HG03571 (cell line): ENCODE measurements at regions not wholly inside any gene's neighbourhood (a gene's known extent, or its start where the extent isn't known, plus 50 kb on each side); places are given as distances from the start of the nearest gene placed in this dataset.

ENCODE experiments used
- ATAC-seq: cut with Tn5 transposase; IDR thresholded peaks from one replicate; pipeline ENCODE4 v1.9.1; 2021; ENCODE audit not compliant: unreplicated experiment

DNA sequence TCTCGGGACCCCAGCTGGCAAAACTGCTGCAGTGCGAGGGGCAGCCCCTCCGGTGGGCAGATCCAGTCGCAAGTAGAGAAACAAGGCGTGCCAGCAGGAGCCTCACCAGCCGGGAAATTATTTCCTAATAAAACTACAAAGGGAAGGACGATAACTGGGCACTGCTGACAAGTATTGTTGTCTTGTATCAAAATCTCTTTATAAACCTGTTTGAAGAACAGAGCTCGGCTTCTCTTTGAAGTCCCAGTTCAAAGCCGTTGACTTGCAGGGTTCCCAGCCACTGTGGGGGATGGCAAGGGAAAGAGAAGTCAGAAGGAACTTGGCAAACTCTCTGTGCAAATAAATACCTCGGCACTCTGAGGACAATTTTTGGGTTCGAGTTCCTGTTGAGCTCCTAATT lies 504.5 kb downstream of the CD83 start:
- no peak for ATAC-seq

DNA sequence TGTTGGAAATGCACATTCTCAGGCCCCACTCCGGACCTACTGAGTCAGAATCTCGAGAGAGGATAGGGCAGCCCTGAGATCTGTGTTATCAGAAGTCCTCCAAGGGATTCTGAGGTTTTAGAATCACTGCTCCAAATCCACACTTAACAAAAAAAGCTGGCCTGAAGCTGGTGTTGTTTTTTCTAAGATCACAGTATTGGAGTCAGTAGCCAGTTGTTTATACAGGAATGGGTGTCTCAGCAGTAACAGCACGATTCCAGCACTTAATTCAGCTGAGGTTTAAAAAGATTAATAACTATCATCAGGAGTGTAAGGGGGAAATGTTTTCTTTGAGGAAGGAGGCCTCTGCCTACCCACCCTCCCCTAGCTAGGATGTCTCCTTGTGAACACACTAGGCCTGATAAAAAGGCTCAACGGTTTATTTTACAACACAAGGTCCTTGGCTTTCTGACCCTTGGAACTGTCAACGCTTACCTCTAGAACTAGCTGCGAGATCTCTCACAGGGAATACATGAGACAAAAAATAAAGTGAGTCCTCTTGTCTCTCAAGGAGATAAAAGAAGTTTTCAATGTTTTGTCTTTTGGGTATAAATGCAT lies 505.4 kb downstream of the CD83 start:
- ATAC-seq, result no peak

GRCh38 chr6:14625173-14625895 lies 507.8 kb downstream of the CD83 start:
- ATAC-seq, result no peak

DNA sequence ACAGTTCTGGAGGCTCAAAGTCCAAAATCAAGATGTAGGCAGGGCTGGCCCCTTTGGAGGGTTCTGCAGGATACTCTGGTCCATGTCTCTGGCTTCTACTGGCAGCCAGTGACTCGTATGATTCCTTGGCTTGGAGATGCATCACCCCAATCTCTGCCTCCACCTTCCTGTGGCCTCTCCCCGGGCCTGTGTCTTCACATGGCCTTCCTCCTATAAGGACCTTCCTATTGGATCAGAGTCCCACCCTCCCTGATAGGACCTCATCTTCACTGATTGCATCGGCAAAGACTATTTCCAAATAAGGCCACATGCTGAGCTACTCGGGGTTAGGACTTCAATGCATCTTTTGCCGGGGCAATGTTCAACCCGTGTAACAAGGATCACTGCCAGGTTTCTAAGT lies 509.0 kb downstream of the CD83 start:
- ATAC-seq, result no peak

DNA sequence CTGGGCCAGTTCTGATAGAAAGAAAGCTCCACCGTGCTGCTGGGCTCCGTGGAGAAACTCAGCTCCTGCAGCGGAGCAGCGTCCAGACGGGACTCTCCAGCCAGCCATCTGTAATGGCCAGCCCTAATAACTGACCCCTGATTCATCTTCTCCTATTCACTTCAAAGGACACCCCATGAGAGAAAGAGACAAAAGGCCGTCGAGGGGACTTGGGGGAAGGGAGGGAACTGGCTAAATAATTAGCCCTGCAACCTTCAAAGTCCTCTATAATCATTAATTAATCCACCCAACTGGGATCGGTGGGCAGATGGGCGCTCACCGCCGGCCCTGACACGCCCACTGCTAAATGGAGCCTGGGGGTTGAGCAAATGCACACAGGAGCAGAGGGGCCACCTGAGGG lies 512.4 kb downstream of the CD83 start:
- no peak for ATAC-seq

- no peak for ATAC-seq
Measured at GRCh38 chr6:14633479-14633878, 515.9 kb downstream of the CD83 start.

DNA sequence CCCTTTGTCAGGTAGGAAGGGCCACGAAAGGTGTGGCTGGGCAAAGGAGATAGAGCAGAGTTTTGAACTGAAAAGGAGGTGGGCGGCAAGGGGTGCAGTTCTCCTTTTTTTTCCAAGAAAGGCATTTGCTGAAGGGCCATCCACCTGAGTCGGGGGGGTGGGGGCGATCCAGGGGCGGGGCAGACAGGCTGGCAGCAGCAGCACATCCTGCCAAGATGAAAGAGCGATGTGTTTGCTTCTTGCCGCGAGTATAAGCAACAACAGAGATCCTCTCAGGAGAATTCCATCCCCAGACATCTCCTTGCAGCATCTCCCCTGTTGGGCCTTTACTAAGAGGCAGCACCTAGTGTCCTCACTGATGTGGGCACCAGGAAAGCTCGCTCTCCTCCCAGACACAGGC lies 516.5 kb downstream of the CD83 start:
- no peak for ATAC-seq

- ATAC-seq, result no peak
Measured at GRCh38 chr6:14635195-14635594, 517.6 kb downstream of the CD83 start.

- no peak for ATAC-seq
Measured at GRCh38 chr6:14635934-14636591, 518.5 kb downstream of the CD83 start.

DNA sequence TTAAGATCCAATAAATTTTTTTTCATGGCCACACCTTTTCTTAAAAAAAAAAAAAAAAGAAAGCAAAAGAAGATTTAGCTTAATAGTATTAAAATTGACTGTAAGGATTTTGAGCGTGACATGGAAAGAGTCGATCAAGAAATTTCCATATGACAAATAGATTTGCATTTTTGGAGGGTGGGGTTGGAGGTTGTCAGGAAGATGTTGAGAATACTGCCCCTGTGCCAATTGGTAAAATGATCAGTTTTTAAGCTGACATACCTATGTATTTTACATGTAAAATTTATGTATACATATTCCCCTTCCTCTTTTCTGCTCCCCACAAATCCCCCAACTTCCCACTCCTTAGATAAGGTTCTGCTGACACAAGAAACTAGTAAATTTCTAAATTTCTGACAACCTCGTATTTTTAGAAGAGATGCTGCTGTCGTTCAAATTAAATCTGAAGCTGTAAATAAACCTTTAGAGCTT lies 520.9 kb downstream of the CD83 start:
- no peak for ATAC-seq

GRCh38 chr6:14638906-14639761 lies 521.6 kb downstream of the CD83 start:
- ATAC-seq, result no peak

GRCh38 chr6:14639983-14640599 lies 522.5 kb downstream of the CD83 start:
- no peak for ATAC-seq

DNA sequence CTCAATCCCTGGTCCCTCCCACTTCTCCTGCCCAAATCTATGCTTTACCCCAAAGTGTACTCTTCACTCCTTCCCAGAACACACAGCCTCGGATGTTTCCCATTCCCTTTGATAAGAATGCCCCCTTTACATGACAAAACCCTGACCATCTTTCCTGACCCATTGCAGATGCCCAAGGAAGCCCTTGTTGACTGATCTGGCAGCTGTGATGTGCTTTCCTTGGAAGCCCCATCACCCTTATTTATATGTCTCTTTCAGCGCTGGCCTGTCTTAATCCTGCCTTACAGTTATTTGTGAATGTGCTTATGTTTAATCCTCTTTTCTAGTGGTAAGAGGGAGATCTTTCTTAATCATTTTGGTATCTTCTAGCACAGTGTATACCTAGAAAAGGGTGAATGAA lies 523.1 kb downstream of the CD83 start:
- no peak for ATAC-seq

DNA sequence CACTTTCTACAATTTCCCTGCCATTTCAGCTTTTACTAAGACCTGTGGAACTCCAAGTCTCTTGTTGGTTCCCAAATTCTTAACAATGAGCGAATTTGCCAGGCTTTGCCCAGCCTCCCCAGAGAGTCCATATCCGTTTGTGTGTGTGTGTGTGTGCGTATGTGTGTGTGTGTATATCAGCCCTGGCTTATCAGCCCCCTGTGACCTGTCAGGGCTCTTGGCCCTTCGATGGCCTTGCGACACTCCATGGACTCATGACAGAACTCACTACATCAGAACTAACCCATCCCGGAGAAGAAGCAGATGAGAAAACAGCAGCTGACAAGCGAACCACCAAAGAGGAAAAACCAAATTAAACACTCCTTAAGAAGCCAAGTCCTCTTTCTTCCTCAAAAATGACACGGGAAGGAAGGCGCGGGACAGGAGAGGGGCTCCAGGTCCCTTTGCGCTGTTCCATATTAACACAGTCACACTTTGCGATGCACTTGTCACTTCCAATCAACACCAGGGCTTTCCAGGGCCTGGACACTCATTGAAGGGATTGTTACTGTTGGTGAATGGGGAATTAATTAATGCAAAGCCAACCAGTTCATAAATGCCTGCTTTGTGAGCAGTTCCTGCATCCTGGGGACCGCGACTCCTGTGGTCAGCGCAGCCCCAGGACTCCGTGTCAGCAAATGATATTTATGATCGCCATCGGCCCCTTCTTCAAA lies 524.0 kb downstream of the CD83 start:
- no peak for ATAC-seq

DNA sequence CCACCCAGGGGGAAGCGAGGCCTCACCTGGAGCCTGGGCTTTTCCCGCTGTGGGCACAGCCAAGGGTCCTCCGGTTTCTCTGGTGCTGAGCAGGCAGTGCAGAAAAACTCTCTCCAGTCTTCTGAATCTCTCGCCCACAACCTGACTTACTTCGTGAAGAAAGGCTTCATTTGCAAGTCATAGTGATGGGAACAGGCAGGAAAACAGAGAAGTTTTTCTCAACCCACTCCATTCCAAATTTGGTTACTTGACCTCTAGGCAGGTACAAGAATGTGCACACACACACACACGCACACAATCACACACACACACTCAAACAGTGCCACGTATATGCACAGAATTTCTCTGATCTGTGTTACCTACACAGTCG lies 524.5 kb downstream of the CD83 start:
- ATAC-seq, result no peak

- ATAC-seq, result no peak
Measured at GRCh38 chr6:14642842-14643241, 525.3 kb downstream of the CD83 start.

DNA sequence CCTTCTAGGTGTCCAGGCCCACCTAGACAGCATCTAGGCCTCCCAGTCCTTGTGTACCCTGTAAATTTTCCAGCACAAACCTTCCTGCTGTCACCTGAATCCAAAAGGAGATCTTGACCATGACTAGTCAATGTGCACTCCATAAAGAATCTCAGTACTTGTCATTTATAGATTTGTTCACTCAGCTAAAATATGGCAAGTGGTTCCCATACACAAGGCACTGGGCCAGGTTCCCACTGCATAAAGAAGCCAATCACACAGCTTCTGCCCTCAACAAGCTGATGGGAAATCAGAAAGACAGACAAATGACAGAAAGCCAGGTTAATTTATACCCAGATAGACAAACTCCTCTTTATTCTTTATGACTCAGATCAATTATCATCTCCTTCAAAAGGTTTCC lies 526.8 kb downstream of the CD83 start:
- ATAC-seq, result no peak

DNA sequence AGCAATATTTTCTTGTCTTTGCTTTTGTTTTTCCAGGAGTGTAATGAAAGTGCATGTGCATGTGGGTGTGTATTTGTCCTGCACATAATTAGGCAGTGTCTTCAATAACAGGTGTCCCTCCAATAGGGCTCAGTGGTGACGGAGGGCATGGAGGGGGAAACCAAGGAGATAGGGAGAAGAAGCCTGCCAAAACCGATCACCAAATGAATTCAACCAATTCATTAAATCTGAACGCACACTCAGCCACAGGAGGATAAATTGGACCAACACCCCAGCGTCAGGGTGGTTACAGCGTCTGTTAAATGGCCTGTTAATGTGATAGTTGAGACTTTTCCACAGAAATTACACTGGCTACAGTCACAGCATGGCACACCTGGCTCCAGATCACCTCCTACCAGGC lies 527.6 kb downstream of the CD83 start:
- no peak for ATAC-seq

DNA sequence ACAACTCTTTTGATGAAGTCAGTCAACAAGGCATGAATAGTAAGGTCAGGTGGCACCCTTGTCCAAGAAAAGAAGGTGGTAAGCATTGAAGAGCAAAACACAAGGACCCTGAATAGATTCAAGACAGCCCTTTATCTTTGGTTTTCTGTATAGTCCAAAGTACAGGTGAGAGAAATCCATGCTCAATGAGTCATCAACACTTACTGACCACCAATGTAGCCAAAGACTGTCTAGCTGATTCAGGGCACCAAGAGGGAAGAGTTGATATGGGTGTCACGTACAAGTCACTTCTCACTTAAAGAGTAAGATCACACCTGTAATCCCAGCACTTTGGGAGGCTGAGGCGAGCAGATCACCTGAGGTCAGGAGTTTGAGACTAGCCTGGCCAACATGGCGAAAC lies 528.3 kb downstream of the CD83 start:
- ATAC-seq, result no peak

- no peak for ATAC-seq
Measured at GRCh38 chr6:14646371-14646770, 528.8 kb downstream of the CD83 start.
